Hepatocyte (in vitro differentiated cells): ENCODE measurements at regions not wholly inside any gene's neighbourhood (a gene's known extent, or its start where the extent isn't known, plus 50 kb on each side); places are given as distances from the start of the nearest gene placed in this dataset.
"Not testable (repeated sequence)": the region's sequence is repeated elsewhere in the genome, so short reads cannot be mapped to it uniquely, and the experiment has no call there.

Experiments used
- DNase-seq: peaks from one replicate; pipeline ENCODE4 v3.0.0-alpha.2; 2016; ENCODE audit warnings: low spot score
- H2AFZ ChIP-seq: fragments of 200-600 bp; sonication (generic); 2 replicates; pipeline ENCODE4 v1.6.0; 2016; ENCODE audit warnings: antibody characterized with exemption, mild to moderate bottlenecking
- H3K27ac ChIP-seq: fragments of 200-600 bp; sonication (generic); 2 replicates; pipeline ENCODE4 v1.5.1; 2016; ENCODE audit warnings: mild to moderate bottlenecking
- H3K27me3 ChIP-seq: fragments of 200-600 bp; sonication (generic); 2 replicates; pipeline ENCODE4 v1.6.1; 2016
- H3K36me3 ChIP-seq: fragments of 200-600 bp; sonication (generic); replicated peaks from 2 replicates; pipeline ENCODE4 v1.5.1; 2016; ENCODE audit warnings: low read depth; ENCODE audit not compliant: insufficient read depth
- H3K4me1 ChIP-seq: fragments of 200-600 bp; sonication (generic); 2 replicates; pipeline ENCODE4 v1.5.1; 2016; ENCODE audit warnings: mild to moderate bottlenecking, moderate library complexity; ENCODE audit not compliant: insufficient read depth
- H3K4me2 ChIP-seq: fragments of 200-600 bp; sonication (generic); 2 replicates; pipeline ENCODE4 v1.6.0; 2016
- H3K4me3 ChIP-seq: fragments of 200-600 bp; sonication (generic); 2 replicates; pipeline ENCODE4 v1.5.1; 2016; ENCODE audit warnings: mild to moderate bottlenecking
- H3K79me2 ChIP-seq: fragments of 200-600 bp; sonication (generic); 2 replicates; pipeline ENCODE4 v1.6.0; 2017; ENCODE audit warnings: mild to moderate bottlenecking
- H3K9me2 ChIP-seq: fragments of 200-600 bp; sonication (generic); replicated peaks from 2 replicates; pipeline ENCODE4 v1.6.0; 2017; ENCODE audit warnings: mild to moderate bottlenecking; ENCODE audit not compliant: insufficient read depth
- H3K9me3 ChIP-seq: fragments of 200-600 bp; sonication (generic); 2 replicates; pipeline ENCODE4 v1.5.1; 2016; ENCODE audit warnings: low read depth, mild to moderate bottlenecking
- H4K20me1 ChIP-seq: fragments of 200-600 bp; sonication (generic); 2 replicates; pipeline ENCODE4 v1.6.0; 2016; ENCODE audit warnings: mild to moderate bottlenecking; ENCODE audit not compliant: insufficient read depth, poor library complexity, severe bottlenecking
- EZH2 ChIP-seq: fragments of 200-600 bp; sonication (generic); IDR thresholded peaks from 2 replicates; pipeline ENCODE4 v1.6.1; 2016; ENCODE audit warnings: antibody characterized with exemption, mild to moderate bottlenecking, borderline replicate concordance
- EZH2phosphoT487 ChIP-seq: fragments of 200-600 bp; sonication (generic); IDR thresholded peaks from one replicate; pipeline ENCODE4 v1.6.1; 2018; ENCODE audit warnings: antibody characterized with exemption, mild to moderate bottlenecking, low read depth, moderate library complexity; ENCODE audit not compliant: unreplicated experiment, severe bottlenecking
- WGBS: methylation state at CpG from one replicate; pipeline ENCODE4 v1.1.6; 2016; ENCODE audit warnings: low lambda C conversion rate; ENCODE audit errors: missing lambda C conversion rate; 5-methylcytosine and 5-hydroxymethylcytosine counted together
- TF ChIP-seq, protein P1 (sequence below): fragments of 200-600 bp; sonication (generic); IDR thresholded peaks from 2 replicates; pipeline ENCODE4 v1.5.1; 2016; ENCODE audit warnings: antibody characterized with exemption, mild to moderate bottlenecking; ENCODE audit not compliant: poor library complexity

GRCh38 chr10:21368022-21368582 lies 157.4 kb downstream of the SKIDA1 start:
- no peaks in the 10 kb centered on the region for H3K9me2 ChIP-seq
- H3K4me3 ChIP-seq = no peak overlapping the region
- DNase-seq = no peak
- peaks cover 27% of the 10 kb centered on the region for H3K4me1 ChIP-seq
- H3K4me2 ChIP-seq = no peak overlapping the region
- TF ChIP-seq, protein P1, sequence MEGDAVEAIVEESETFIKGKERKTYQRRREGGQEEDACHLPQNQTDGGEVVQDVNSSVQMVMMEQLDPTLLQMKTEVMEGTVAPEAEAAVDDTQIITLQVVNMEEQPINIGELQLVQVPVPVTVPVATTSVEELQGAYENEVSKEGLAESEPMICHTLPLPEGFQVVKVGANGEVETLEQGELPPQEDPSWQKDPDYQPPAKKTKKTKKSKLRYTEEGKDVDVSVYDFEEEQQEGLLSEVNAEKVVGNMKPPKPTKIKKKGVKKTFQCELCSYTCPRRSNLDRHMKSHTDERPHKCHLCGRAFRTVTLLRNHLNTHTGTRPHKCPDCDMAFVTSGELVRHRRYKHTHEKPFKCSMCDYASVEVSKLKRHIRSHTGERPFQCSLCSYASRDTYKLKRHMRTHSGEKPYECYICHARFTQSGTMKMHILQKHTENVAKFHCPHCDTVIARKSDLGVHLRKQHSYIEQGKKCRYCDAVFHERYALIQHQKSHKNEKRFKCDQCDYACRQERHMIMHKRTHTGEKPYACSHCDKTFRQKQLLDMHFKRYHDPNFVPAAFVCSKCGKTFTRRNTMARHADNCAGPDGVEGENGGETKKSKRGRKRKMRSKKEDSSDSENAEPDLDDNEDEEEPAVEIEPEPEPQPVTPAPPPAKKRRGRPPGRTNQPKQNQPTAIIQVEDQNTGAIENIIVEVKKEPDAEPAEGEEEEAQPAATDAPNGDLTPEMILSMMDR = no peak
- no peak for TF ChIP-seq EZH2
- no peak for TF ChIP-seq EZH2phosphoT487
- H3K27ac ChIP-seq = no peak overlapping the region
- H2AFZ ChIP-seq = no peak overlapping the region
- 92% methylated on average over 8 of the region's 8 CpGs for WGBS
- H3K27me3 ChIP-seq = no peaks in the 10 kb centered on the region
- no peaks in the 10 kb centered on the region for H3K36me3 ChIP-seq
- no peaks in the 10 kb centered on the region for H3K79me2 ChIP-seq
- H3K9me3 ChIP-seq = no peaks in the 10 kb centered on the region
- no peaks in the 10 kb centered on the region for H4K20me1 ChIP-seq

DNA sequence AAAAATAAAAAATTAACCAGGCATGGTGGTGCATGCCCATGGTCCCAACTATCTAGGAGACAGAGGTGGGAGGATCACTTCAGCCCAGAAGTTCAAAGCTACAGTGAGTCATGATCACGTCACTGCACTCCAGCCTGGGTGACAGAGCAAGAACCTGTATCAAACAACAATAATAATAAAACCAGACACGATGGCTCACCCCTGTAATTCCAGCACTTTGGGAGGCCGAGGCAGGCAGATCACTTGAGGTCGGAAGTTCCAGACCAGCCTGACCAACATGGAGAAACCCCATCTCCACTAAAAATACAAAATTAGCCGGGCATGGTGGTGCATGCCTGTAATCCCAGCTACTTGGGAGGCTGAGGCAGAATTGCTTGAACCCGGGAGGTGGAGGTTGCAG lies 159.4 kb downstream of the SKIDA1 start:
- not testable (repeated sequence) for H3K27ac ChIP-seq
- peaks cover 26% of the 10 kb centered on the region for H3K4me1 ChIP-seq

DNA sequence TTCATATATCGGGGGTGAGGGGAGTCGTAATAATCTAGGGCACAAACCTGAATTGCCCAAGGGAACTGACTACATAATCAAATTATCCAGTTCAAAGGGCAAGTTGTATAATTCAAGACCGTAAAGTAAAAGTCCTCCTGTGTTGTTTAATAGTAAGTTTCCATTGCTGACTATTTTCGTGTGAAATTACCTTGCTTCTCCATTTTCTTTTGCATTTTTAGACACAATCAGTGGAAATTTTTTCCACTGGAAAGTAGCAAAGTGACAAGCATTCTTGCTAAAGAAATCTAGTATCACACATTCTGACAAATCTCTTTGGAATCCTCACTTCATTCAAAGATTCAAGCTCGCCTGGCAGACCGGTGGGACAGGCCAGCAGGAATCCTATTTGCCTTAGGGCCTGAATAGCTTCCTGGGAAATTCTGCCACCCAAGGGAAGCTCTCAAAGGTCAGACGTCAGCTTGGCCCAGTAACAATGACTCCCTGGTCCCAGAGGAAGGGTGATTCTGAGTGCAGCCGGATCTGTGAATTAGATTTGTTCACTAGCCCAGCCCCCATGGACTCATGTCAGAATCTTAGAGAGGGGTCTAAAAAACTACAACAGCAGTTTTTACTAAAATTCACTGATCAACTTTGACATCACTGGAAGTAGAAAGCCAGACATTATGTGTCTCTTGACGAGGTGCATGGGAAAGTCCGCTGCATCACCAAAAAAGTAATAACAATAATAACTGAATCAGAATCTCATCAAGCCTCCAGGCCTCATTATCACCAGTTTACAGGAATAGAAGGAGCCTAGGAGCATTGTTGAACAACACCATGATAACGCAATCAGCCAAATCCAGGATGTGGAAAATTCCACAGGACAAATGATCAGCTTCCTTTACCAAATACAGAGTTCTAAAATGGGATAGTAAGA lies 161.0 kb downstream of the SKIDA1 start:
- no peaks in the 10 kb centered on the region for H4K20me1 ChIP-seq
- H3K4me1 ChIP-seq = peaks cover 19% of the 10 kb centered on the region
- H3K27ac ChIP-seq = peak overlapping the region; percentile 69
- WGBS = 44% methylated on average over 11 of the region's 11 CpGs
- no peaks in the 10 kb centered on the region for H3K9me2 ChIP-seq
- no peaks in the 10 kb centered on the region for H3K27me3 ChIP-seq
- no peaks in the 10 kb centered on the region for H3K79me2 ChIP-seq
- H3K4me2 ChIP-seq = peak overlapping the region; percentile 19
- H3K4me3 ChIP-seq = no peak overlapping the region
- peak; percentile 44 for DNase-seq
- H3K36me3 ChIP-seq = no peaks in the 10 kb centered on the region
- no peaks in the 10 kb centered on the region for H3K9me3 ChIP-seq
- TF ChIP-seq EZH2 (no peak), EZH2phosphoT487 (no peak)
- TF ChIP-seq, protein P1 = no peak
- H2AFZ ChIP-seq = no peak overlapping the region

More for the DNA sequence above, 159.4 kb downstream of the SKIDA1 start:
- not testable (repeated sequence) for H3K9me3 ChIP-seq, H2AFZ ChIP-seq, H4K20me1 ChIP-seq, H3K36me3 ChIP-seq, H3K4me2 ChIP-seq, H3K9me2 ChIP-seq, H3K79me2 ChIP-seq, H3K27me3 ChIP-seq, DNase-seq, H3K4me3 ChIP-seq
- WGBS = 78% methylated on average over 6 of the region's 6 CpGs

DNA sequence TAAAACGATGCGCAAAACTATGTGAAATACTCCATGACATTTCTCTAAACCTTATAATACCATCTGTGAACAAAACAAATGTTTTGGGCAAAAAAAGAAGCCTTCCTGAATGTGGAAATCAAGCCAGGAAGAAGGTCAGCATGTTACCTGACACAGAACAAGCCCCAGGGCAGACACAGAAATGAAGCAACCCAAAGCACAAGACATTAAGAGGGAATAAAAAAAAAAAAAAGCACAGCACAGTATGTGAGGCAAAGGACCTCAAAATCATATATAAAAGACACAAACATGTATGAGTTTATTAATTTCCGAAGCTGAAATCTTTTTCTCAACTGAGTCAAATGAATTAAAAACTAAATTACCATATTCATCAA lies 161.8 kb downstream of the SKIDA1 start:
- Histone ChIP-seq H3K4me1 (peaks cover 13% of the 10 kb centered on the region), H3K4me2 (peak overlapping the region; percentile 19), H2AFZ (no peak overlapping the region), H4K20me1 (no peaks in the 10 kb centered on the region), H3K27ac (peak overlapping the region; percentile 69), H3K9me3 (no peaks in the 10 kb centered on the region), H3K79me2 (no peaks in the 10 kb centered on the region), H3K4me3 (no peak overlapping the region), H3K36me3 (no peaks in the 10 kb centered on the region), H3K9me2 (no peaks in the 10 kb centered on the region), H3K27me3 (no peaks in the 10 kb centered on the region)
- WGBS = 82% methylated on average over 3 of the region's 3 CpGs
- TF ChIP-seq EZH2 (no peak), EZH2phosphoT487 (no peak)
- TF ChIP-seq, protein P1 = no peak
- DNase-seq = no peak
